ENCODE measurements at regions not wholly inside any gene's neighbourhood (a gene's known extent, or its start where the extent isn't known, plus 50 kb on each side); places are given as distances from the start of the nearest gene placed in this dataset.

- no peak for DNase-seq (ENCODE audit: low read depth)
- no peak overlapping the region for H3K4me3 ChIP-seq (replicated peaks; ENCODE audit: low read depth, low read length)
- no peak for TF ChIP-seq CTCF (IDR thresholded peaks at IDR 0.05; ENCODE audit: low read length, missing control alignments)
Observed at GRCh38 chr6:163994566-163994965, 580.0 kb downstream of the QKI start.

GRCh38 chr6:163992701-163993100, 578.2 kb downstream of the QKI start:
- no peak for TF ChIP-seq CTCF (IDR thresholded peaks at IDR 0.05; ENCODE audit: low read length, missing control alignments)
- no peak overlapping the region for H3K4me3 ChIP-seq (replicated peaks; ENCODE audit: low read depth, low read length)
- DNase-seq (ENCODE audit: low read depth), result no peak

- no peak for TF ChIP-seq CTCF (IDR thresholded peaks at IDR 0.05; ENCODE audit: low read length, missing control alignments)
- no peak overlapping the region for H3K4me3 ChIP-seq (replicated peaks; ENCODE audit: low read depth, low read length)
- DNase-seq (ENCODE audit: low read depth), result no peak
Observed at GRCh38 chr6:163992056-163992455, 577.5 kb downstream of the QKI start.

GRCh38 chr6:163991321-163991720, 576.8 kb downstream of the QKI start:
- no peak for DNase-seq (ENCODE audit: low read depth)
- H3K4me3 ChIP-seq (replicated peaks; ENCODE audit: low read depth, low read length), result no peak overlapping the region
- no peak for TF ChIP-seq CTCF (IDR thresholded peaks at IDR 0.05; ENCODE audit: low read length, missing control alignments)

GRCh38 chr6:163986313-163986712, 571.8 kb downstream of the QKI start:
- TF ChIP-seq CTCF (IDR thresholded peaks at IDR 0.05; ENCODE audit: low read length, missing control alignments), result no peak
- H3K4me3 ChIP-seq (replicated peaks; ENCODE audit: low read depth, low read length), result no peak overlapping the region
- DNase-seq (ENCODE audit: low read depth), result peak; percentile 53

GRCh38 chr6:163985710-163986109, 571.2 kb downstream of the QKI start:
- H3K4me3 ChIP-seq (replicated peaks; ENCODE audit: low read depth, low read length), result no peak overlapping the region
- DNase-seq (ENCODE audit: low read depth), result no peak
- TF ChIP-seq CTCF (IDR thresholded peaks at IDR 0.05; ENCODE audit: low read length, missing control alignments), result no peak

GRCh38 chr6:163985040-163985439, 570.5 kb downstream of the QKI start:
- no peak for DNase-seq (ENCODE audit: low read depth)
- no peak overlapping the region for H3K4me3 ChIP-seq (replicated peaks; ENCODE audit: low read depth, low read length)
- TF ChIP-seq CTCF (IDR thresholded peaks at IDR 0.05; ENCODE audit: low read length, missing control alignments), result no peak
